GM12878 (cell line): ENCODE measurements at regions not wholly inside any gene's neighbourhood (a gene's known extent, or its start where the extent isn't known, plus 50 kb on each side); places are given as distances from the start of the nearest gene placed in this dataset.

Experiments used
- ATAC-seq: fragments of 200-7000 bp; cut with Tn5 transposase; 3 replicates; pipeline ENCODE4 v1.9.1; 2020; ENCODE audit warnings: mild to moderate bottlenecking, moderate library complexity
- BruUV-seq: library from RNA; stranded (reverse); fragments of 400-500 nt; replicated peaks from 2 replicates; lab custom pipeline; 2021; lab: Mats Ljungman, UMichigan
- CTCF ChIA-PET: fragments of 300-600 bp; sonication (Branson Sonifier 250); formaldehyde crosslinking; extraction: SDS; loops from one replicate; lab custom pipeline; 2021; ENCODE audit warnings: inconsistent platforms; lab: Yijun Ruan, JAX
- POLR2A ChIA-PET: fragments of 350-600 bp; formaldehyde crosslinking; extraction: SDS; loops from one replicate; lab custom pipeline; 2021; ENCODE audit warnings: inconsistent platforms; lab: Charles Lee
- RAD21 ChIA-PET: fragments of 300-600 bp; sonication (Branson Sonifier 250); formaldehyde crosslinking; loops from one replicate; lab custom pipeline; 2023; ENCODE audit warnings: antibody characterized with exemption; ENCODE audit not compliant: unreplicated experiment; lab: Charles Lee
- SMC1A ChIA-PET: fragments of 300-600 bp; sonication (Branson Sonifier 250); formaldehyde crosslinking; loops from one replicate; lab custom pipeline; 2023; ENCODE audit not compliant: unreplicated experiment, uncharacterized antibody; lab: Charles Lee
- DNase-seq: peaks from one replicate; pipeline ENCODE4 v3.0.0-alpha.2; 2011; ENCODE audit warnings: low read depth, low spot score
- FAIRE-seq: peaks from 3 replicates; lab custom pipeline; 2011; peaks lifted over from hg19 to GRCh38; lab: Jason Lieb, UNC
- H2AFZ ChIP-seq: 2 replicates; pipeline ENCODE4 v1.6.0; 2011; ENCODE audit warnings: low read depth, low read length, control low read depth; ENCODE audit not compliant: control insufficient read depth
- H3K27ac ChIP-seq: 2 replicates; pipeline ENCODE4 v1.5.1; 2011; ENCODE audit warnings: control low read depth; ENCODE audit not compliant: control insufficient read depth, insufficient read depth
- H3K27me3 ChIP-seq, 2 experiments: replicated peaks in 1 of 2; 2 replicates each; pipeline versions ENCODE4 v1.6.0 to v1.6.1; 2011; ENCODE audit warnings: low read length in 1 of 2; ENCODE audit not compliant: control insufficient read depth in 2 of 2, insufficient read depth in 2 of 2
- H3K36me3 ChIP-seq, 2 experiments: 2 replicates each; pipeline ENCODE4 v1.5.1; 2011; ENCODE audit warnings: low read length in 1 of 2; ENCODE audit not compliant: control insufficient read depth in 2 of 2, insufficient read depth in 2 of 2
- H3K4me1 ChIP-seq: 2 replicates; pipeline ENCODE4 v1.6.1; 2011; ENCODE audit warnings: mild to moderate bottlenecking, low read length, moderate library complexity, mixed read lengths; ENCODE audit not compliant: control insufficient read depth, insufficient read depth
- H3K4me2 ChIP-seq: 2 replicates; pipeline ENCODE4 v1.6.0; 2011; ENCODE audit warnings: control low read depth; ENCODE audit not compliant: control insufficient read depth, insufficient read depth
- H3K4me3 ChIP-seq: fragments of 200-600 bp; sonication (generic); 2 replicates; pipeline ENCODE4 v1.5.1; 2016
- H3K79me2 ChIP-seq: 2 replicates; pipeline ENCODE4 v1.6.0; 2011; ENCODE audit warnings: low read length; ENCODE audit not compliant: control insufficient read depth, insufficient read depth
- H3K9ac ChIP-seq: 2 replicates; pipeline ENCODE4 v1.8.0; 2011; ENCODE audit warnings: low read length, control low read depth, mixed read lengths; ENCODE audit not compliant: control insufficient read depth, insufficient read depth
- H3K9me3 ChIP-seq: replicated peaks from 3 replicates; pipeline ENCODE4 v1.5.1; 2011; ENCODE audit warnings: mild to moderate bottlenecking, low read length; ENCODE audit not compliant: control insufficient read depth, insufficient read depth
- H4K20me1 ChIP-seq: 2 replicates; pipeline ENCODE4 v1.6.0; 2011; ENCODE audit not compliant: control insufficient read depth, insufficient read depth
- EED ChIP-seq: sonication (generic); IDR thresholded peaks from 2 replicates; pipeline ENCODE4 v1.6.1; 2016; ENCODE audit warnings: antibody characterized with exemption, low read depth
- IKZF1 ChIP-seq: fragments of 450-650 bp; conservative IDR thresholded peaks from 2 replicates; pipeline ENCODE4 v1.6.1; 2017; ENCODE audit warnings: antibody characterized with exemption, mild to moderate bottlenecking
- IRF4 ChIP-seq: IDR thresholded peaks from 2 replicates; pipeline ENCODE4 v1.6.1; 2011; ENCODE audit warnings: low read depth, low read length
- MEF2B ChIP-seq: fragments of 450-650 bp; IDR thresholded peaks from 2 replicates; pipeline ENCODE4 v1.6.1; 2018; ENCODE audit warnings: mild to moderate bottlenecking, moderate library complexity; ENCODE audit not compliant: partially characterized antibody, poor library complexity, severe bottlenecking
- NFYA ChIP-seq: IDR thresholded peaks from 2 replicates; pipeline ENCODE4 v1.6.1; 2011; ENCODE audit warnings: low read depth, mild to moderate bottlenecking, low read length, improper control_type of control experiment, borderline replicate concordance
- PKNOX1 ChIP-seq: fragments of 450-650 bp; IDR thresholded peaks from 2 replicates; pipeline ENCODE4 v1.6.1; 2016; ENCODE audit warnings: mild to moderate bottlenecking
- WGBS: methylation state at CpG from one replicate; pipeline ENCODE4 v1.1.6; 2016; ENCODE audit warnings: low lambda C conversion rate; ENCODE audit not compliant: insufficient replicate concordance, insufficient coverage; ENCODE audit errors: missing lambda C conversion rate; 5-methylcytosine and 5-hydroxymethylcytosine counted together
- in situ Hi-C: fragments of 300-500 bp; cut with MboI; formaldehyde crosslinking; loops from 9 replicates; pipeline ENCODE4 v1.14.3; 2018; ENCODE audit warnings: mixed read lengths
- intact Hi-C: fragments of 100-400 bp; cut with micrococcal nuclease; formaldehyde crosslinking; loops from one replicate; pipeline ENCODE4 v1.14.2; 2022; ENCODE audit not compliant: unreplicated experiment

GRCh38 chr4:100938698-100939097, 408.6 kb downstream of the PPP3CA start:
- no peaks in the 10 kb centered on the region for H3K79me2 ChIP-seq
- WGBS, result 79% methylated on average over 2 of the region's 2 CpGs
- no peaks in the 10 kb centered on the region for H3K9me3 ChIP-seq
- no peak overlapping the region for H3K9ac ChIP-seq
- ChIA-PET POLR2A (no interaction called here), SMC1A (interaction anchor here (0.9 kb wide), 1 partner anchor 10 kb away, joined by 3 read pairs; no protein-coding TSS in a partner anchor)
- no peaks in the 10 kb centered on the region for H3K36me3 ChIP-seq
- ATAC-seq, result no peak
- no peaks in the 10 kb centered on the region for H4K20me1 ChIP-seq
- no peak overlapping the region for H2AFZ ChIP-seq
- no peak for DNase-seq
- no peaks in the 10 kb centered on the region for H3K4me1 ChIP-seq
- FAIRE-seq, result no peak
- H3K27ac ChIP-seq, result no peak overlapping the region
- no peak overlapping the region for H3K4me2 ChIP-seq
- H3K27me3 ChIP-seq, result no peaks in the 10 kb centered on the region; a peak in 1 of 4 replicates
- TF ChIP-seq NFYA (no peak), IKZF1 (0 out of 2 replicates have a peak, but pooled peaks have one; percentile 16), MEF2B (peak; percentile 64), PKNOX1 (no peak), EED (no peak)
- TF ChIP-seq, all 136 proteins: peak for 2
- no peak overlapping the region for H3K4me3 ChIP-seq
- in situ Hi-C loops, result no loop called here
- RAD21 ChIA-PET, result no interaction called here
- intact Hi-C loops, result no loop called here
- CTCF ChIA-PET, result no interaction called here
- BruUV-seq, result no TSS peak

DNA sequence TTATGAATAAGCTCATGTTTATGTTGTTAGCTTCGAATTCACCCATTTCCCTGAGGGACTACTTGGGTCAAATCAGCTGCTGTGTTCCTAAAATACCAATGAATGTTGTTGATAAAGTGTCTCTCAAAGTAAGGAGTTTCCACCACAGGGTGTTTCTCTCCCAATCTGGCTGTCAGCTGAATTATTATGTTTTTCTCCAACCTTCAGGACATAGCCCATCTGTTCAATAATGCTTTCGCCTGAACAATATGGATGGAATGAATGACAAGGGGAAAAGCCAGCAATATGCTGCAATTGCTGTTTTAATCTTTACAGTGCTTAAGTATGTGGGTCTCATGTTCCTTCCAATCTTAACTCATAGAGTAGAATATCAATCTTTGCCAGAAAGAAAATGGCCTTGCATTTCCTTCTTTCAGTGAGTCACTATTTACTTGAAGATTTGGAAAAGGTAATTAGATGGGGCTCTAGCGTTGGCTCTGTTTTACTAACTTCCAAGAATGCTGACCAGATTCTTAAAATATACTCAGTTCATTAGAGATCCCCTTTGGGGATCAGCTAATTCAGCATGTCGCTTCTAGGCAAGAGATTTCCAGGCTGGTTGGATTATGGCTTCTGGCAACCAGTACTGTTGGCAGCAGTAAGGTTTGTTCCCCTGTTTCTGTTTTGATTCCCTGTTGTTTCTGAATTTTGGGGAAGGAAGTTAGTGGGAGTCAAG, 410.5 kb downstream of the PPP3CA start:
- FAIRE-seq (no peak), ATAC-seq (no peak), DNase-seq (no peak)
- TF ChIP-seq IRF4, result no peak
- POLR2A ChIA-PET, result no interaction called here
- Histone ChIP-seq H3K27ac (no peak overlapping the region), H3K9ac (no peak overlapping the region), H3K36me3 (no peaks in the 10 kb centered on the region), H3K79me2 (no peaks in the 10 kb centered on the region), H3K4me3 (no peak overlapping the region), H3K9me3 (no peaks in the 10 kb centered on the region), H3K4me2 (no peak overlapping the region), H4K20me1 (no peaks in the 10 kb centered on the region), H2AFZ (no peak overlapping the region), H3K27me3 (no peaks in the 10 kb centered on the region; a peak in 1 of 4 replicates), H3K4me1 (no peaks in the 10 kb centered on the region)
- WGBS, result 51% methylated on average over 4 of the region's 4 CpGs
- in situ Hi-C loops (no loop called here), intact Hi-C loops (no loop called here)
- RAD21 ChIA-PET, result no interaction called here
- CTCF ChIA-PET, result interaction anchor here (1.0 kb wide), 1 partner anchor 843 kb away, joined by 3 read pairs; no protein-coding TSS in a partner anchor
- BruUV-seq, result no TSS peak
- SMC1A ChIA-PET, result interaction anchor here (0.7 to 1.0 kb wide), 2 partner anchors 76 to 796 kb away, joined by 3 to 4 read pairs; no protein-coding TSS in a partner anchor
